Rectal smooth muscle tissue (tissue), 1 donor: ENCODE measurements at regions not wholly inside any gene's neighbourhood (a gene's known extent, or its start where the extent isn't known, plus 50 kb on each side); places are given as distances from the start of the nearest gene placed in this dataset.
"Not testable (repeated sequence)": the region's sequence is repeated elsewhere in the genome, so short reads cannot be mapped to it uniquely, and the experiment has no call there.

Source experiments
- H3K27ac ChIP-seq: one replicate; pipeline ENCODE4 v1.7.0; 2013; ENCODE audit warnings: low read depth, low read length, inconsistent platforms
- H3K27me3 ChIP-seq: one replicate; pipeline ENCODE4 v1.7.0; 2013; ENCODE audit warnings: low read length; ENCODE audit not compliant: control insufficient read depth, insufficient read depth
- H3K36me3 ChIP-seq: one replicate; pipeline ENCODE4 v1.7.0; 2013; ENCODE audit warnings: low read length; ENCODE audit not compliant: control insufficient read depth, insufficient read depth
- H3K4me1 ChIP-seq: one replicate; pipeline ENCODE4 v1.7.0; 2013; ENCODE audit warnings: low read length; ENCODE audit not compliant: control insufficient read depth, insufficient read depth
- H3K4me3 ChIP-seq: one replicate; pipeline ENCODE4 v1.7.0; 2013; ENCODE audit warnings: low read length
- H3K9ac ChIP-seq: one replicate; pipeline ENCODE4 v1.7.0; 2013; ENCODE audit warnings: low read length

- Histone ChIP-seq H3K27me3 (no peaks in the 10 kb centered on the region), H3K36me3 (no peaks in the 10 kb centered on the region), H3K4me3 (no peak overlapping the region), H3K4me1 (no peaks in the 10 kb centered on the region), H3K9ac (no peak overlapping the region), H3K27ac (no peak overlapping the region)
Observed at GRCh38 chr18:22067682-22068081, 101.7 kb upstream of the GATA6 start.

- not testable (repeated sequence) for H3K4me1 ChIP-seq, H3K27ac ChIP-seq, H3K36me3 ChIP-seq, H3K27me3 ChIP-seq, H3K9ac ChIP-seq, H3K4me3 ChIP-seq
Observed at GRCh38 chr18:22068784-22069183, 100.6 kb upstream of the GATA6 start.

- no peaks in the 10 kb centered on the region for H3K27me3 ChIP-seq
- no peaks in the 10 kb centered on the region for H3K4me1 ChIP-seq
- H3K9ac ChIP-seq = no peak overlapping the region
- H3K4me3 ChIP-seq = no peak overlapping the region
- H3K36me3 ChIP-seq = no peaks in the 10 kb centered on the region
- no peak overlapping the region for H3K27ac ChIP-seq
Observed at GRCh38 chr18:22069916-22070315, 99.5 kb upstream of the GATA6 start.

GRCh38 chr18:22073411-22073810 is 96.0 kb upstream of the GATA6 start:
- no peaks in the 10 kb centered on the region for H3K36me3 ChIP-seq
- no peaks in the 10 kb centered on the region for H3K27me3 ChIP-seq
- no peak overlapping the region for H3K9ac ChIP-seq
- no peaks in the 10 kb centered on the region for H3K4me1 ChIP-seq
- no peak overlapping the region for H3K27ac ChIP-seq
- no peak overlapping the region for H3K4me3 ChIP-seq

DNA sequence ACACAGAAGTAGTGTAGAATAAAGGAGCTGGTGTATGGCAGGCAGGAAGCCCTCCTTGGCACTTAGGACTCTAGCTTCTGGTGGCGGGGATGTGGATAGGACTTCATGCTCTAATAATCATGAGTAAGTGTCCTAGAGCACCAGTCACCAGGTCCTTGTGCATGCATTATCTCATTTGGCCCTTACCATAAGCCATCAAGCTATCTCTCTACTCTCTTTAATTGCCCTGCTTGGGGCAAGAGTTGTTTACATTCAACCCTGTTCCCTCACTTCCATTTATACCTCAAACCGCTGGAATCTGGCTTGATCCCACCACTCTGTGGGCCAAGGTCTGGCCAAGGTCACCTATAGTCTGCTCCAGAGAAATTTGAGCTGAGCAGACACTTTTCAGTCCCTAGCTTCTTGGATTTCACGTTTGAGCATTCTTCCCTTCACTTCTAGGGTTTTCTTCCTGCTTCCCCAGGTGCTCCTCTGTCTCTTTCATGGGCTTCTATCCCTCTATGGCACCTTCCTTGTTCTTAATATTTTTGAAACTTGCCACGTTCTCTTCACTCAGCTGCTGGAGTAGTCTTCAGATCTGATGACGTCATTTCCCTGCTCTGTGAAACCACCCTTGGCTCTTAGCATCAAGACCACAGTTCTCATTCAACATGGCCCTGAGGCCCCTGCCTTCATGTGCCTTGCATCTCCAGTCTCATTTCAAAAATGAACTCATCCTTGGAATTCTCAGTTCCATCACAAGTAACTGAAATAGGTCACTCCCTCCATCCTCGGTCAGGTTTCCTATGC is 94.9 kb upstream of the GATA6 start:
- H3K36me3 ChIP-seq = no peaks in the 10 kb centered on the region
- no peaks in the 10 kb centered on the region for H3K27me3 ChIP-seq
- H3K9ac ChIP-seq = no peak overlapping the region
- no peaks in the 10 kb centered on the region for H3K4me1 ChIP-seq
- no peak overlapping the region for H3K4me3 ChIP-seq
- no peak overlapping the region for H3K27ac ChIP-seq

DNA sequence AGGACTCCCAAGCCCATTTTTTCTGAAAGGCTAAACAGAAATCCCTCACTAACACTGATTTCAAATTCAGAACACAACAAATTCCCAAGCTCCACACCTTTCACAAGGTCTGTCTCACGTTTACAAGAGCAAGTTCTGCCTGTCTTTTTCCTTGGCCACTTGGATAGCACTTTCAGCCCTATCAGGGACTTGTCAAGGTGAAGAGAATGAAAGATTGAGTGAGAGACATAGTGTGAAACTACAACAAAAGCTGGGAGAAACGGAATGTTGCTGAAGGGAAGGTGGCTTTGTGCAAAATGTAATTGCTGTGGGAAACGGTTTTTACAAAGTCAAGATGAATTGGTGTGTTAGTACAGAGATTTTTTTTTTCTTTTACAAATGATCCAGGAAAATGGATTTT is 89.4 kb upstream of the GATA6 start:
- H3K4me3 ChIP-seq = no peak overlapping the region
- no peak overlapping the region for H3K27ac ChIP-seq
- no peaks in the 10 kb centered on the region for H3K27me3 ChIP-seq
- H3K36me3 ChIP-seq = no peaks in the 10 kb centered on the region
- no peaks in the 10 kb centered on the region for H3K4me1 ChIP-seq
- H3K9ac ChIP-seq = no peak overlapping the region

GRCh38 chr18:22082408-22082807 is 87.0 kb upstream of the GATA6 start:
- no peaks in the 10 kb centered on the region for H3K36me3 ChIP-seq
- no peak overlapping the region for H3K9ac ChIP-seq
- no peak overlapping the region for H3K27ac ChIP-seq
- no peaks in the 10 kb centered on the region for H3K4me1 ChIP-seq
- no peak overlapping the region for H3K4me3 ChIP-seq
- no peaks in the 10 kb centered on the region for H3K27me3 ChIP-seq

- H3K27ac ChIP-seq = no peak overlapping the region
- H3K27me3 ChIP-seq = no peaks in the 10 kb centered on the region
- H3K9ac ChIP-seq = no peak overlapping the region
- no peaks in the 10 kb centered on the region for H3K4me1 ChIP-seq
- H3K36me3 ChIP-seq = no peaks in the 10 kb centered on the region
- no peak overlapping the region for H3K4me3 ChIP-seq
Observed at GRCh38 chr18:22084547-22084946, 84.8 kb upstream of the GATA6 start.

- H3K4me1 ChIP-seq = no peaks in the 10 kb centered on the region
- no peaks in the 10 kb centered on the region for H3K36me3 ChIP-seq
Observed at GRCh38 chr18:22086973-22087372, 82.4 kb upstream of the GATA6 start.

DNA sequence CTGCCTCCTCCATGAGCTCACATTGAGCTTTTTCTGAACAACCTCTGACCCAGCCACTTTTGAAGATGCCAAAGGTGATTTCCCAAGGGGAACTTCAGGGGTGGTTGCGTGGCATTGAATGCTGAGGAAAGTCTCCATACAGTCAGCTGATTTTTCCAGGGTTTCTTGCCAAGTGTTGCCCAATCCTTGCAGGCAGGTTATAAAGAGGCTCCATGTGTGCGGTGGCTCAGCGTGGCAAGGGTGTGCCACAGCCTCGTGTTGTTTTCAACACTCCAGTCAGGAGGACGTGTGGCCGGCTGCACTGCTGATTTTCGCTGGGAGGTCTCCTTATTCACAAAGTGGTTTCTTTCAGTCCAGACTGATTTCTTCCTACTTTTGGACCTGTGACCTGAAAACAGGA is 81.4 kb upstream of the GATA6 start:
- Histone ChIP-seq H3K4me1 (no peaks in the 10 kb centered on the region), H3K9ac (no peak overlapping the region), H3K36me3 (no peaks in the 10 kb centered on the region), H3K27ac (no peak overlapping the region), H3K4me3 (no peak overlapping the region), H3K27me3 (no peaks in the 10 kb centered on the region)

More at GRCh38 chr18:22086973-22087372, 82.4 kb upstream of the GATA6 start:
- no peak overlapping the region for H3K27ac ChIP-seq
- no peaks in the 10 kb centered on the region for H3K27me3 ChIP-seq
- H3K9ac ChIP-seq = no peak overlapping the region
- no peak overlapping the region for H3K4me3 ChIP-seq

DNA sequence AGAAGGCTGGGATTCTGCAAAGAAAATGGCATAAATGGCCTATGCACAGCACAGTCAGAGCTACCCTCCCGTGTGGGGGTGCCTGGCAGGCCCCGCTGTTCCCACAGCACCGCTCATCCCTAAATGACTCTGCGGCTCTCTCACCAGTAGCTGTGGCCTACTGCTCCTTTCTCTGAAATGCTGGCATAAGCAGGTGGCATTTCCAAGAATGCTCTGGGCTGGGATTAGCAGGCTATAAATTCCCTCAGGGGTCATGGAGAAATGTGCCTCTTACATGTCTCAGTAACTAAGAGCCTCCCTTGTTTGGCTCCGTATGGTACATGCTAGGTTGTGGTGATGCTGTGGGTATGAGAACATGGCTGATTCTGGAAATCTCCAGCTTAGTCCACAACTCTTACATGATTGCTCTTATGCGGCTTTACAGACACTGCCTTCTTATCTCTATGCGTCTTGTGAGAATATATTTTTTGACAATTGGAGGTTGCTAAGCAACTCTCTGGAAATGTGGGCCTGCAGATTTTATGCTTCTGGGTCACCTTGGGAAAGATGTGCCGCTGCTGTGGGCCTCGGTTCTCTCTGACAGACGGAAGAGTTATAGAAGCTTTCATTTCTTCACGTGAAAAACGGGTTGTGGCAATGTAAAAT is 80.3 kb upstream of the GATA6 start:
- no peaks in the 10 kb centered on the region for H3K36me3 ChIP-seq

DNA sequence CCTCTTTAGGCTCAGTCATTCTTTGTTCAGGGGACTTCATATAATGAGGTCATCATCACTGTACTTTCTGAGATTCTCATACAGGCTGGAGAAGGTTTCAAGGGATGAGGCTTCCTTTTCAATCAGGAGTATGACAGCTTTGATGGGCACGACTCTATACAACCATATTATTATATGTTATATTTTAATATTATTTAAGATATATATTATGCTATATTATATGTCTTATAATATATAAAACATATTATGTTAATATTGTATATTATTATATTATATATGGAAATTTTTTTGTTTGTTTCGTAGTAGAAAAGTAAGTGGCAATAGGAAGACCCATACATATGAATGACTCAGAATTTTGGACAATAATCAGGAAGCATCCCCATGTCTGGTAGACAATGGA is 78.0 kb upstream of the GATA6 start:
- no peaks in the 10 kb centered on the region for H3K4me1 ChIP-seq
- no peaks in the 10 kb centered on the region for H3K36me3 ChIP-seq
- no peak overlapping the region for H3K27ac ChIP-seq
- no peaks in the 10 kb centered on the region for H3K27me3 ChIP-seq
- no peak overlapping the region for H3K9ac ChIP-seq
- no peak overlapping the region for H3K4me3 ChIP-seq

More for the DNA sequence above, 80.3 kb upstream of the GATA6 start:
- H3K27me3 ChIP-seq = no peaks in the 10 kb centered on the region
- no peak overlapping the region for H3K4me3 ChIP-seq
- no peaks in the 10 kb centered on the region for H3K4me1 ChIP-seq
- H3K27ac ChIP-seq = no peak overlapping the region
- no peak overlapping the region for H3K9ac ChIP-seq
